Adipocyte (in vitro differentiated cells): ENCODE measurements at regions not wholly inside any gene's neighbourhood (a gene's known extent, or its start where the extent isn't known, plus 50 kb on each side); places are given as distances from the start of the nearest gene placed in this dataset.
"Not testable (repeated sequence)": the region's sequence is repeated elsewhere in the genome, so short reads cannot be mapped to it uniquely, and the experiment has no call there.

Source experiments
- DNase-seq: peaks from one replicate; pipeline ENCODE4 v3.0.0-alpha.2; 2015; ENCODE audit warnings: low read depth
- H3K27me3 ChIP-seq: replicated peaks from 2 replicates; pipeline ENCODE4 v1.7.0; 2013; ENCODE audit warnings: mild to moderate bottlenecking, low read length, moderate library complexity; ENCODE audit not compliant: control insufficient read depth, insufficient read depth
- H3K36me3 ChIP-seq: 2 replicates; pipeline ENCODE4 v1.7.0; 2013; ENCODE audit warnings: low read length, mild to moderate bottlenecking, moderate library complexity; ENCODE audit not compliant: control insufficient read depth, insufficient read depth, severe bottlenecking
- H3K4me1 ChIP-seq: 2 replicates; pipeline ENCODE4 v1.7.0; 2013; ENCODE audit warnings: mild to moderate bottlenecking, low read length, moderate library complexity; ENCODE audit not compliant: control insufficient read depth, insufficient read depth
- H3K4me3 ChIP-seq: 2 replicates; pipeline ENCODE4 v1.7.0; 2013; ENCODE audit warnings: mild to moderate bottlenecking, low read length, moderate library complexity
- H3K9ac ChIP-seq: 2 replicates; pipeline ENCODE4 v1.7.0; 2013; ENCODE audit warnings: mild to moderate bottlenecking, low read length, moderate library complexity
- H3K9me3 ChIP-seq: 2 replicates; pipeline ENCODE4 v1.7.0; 2013; ENCODE audit warnings: mild to moderate bottlenecking, low read length, moderate library complexity; ENCODE audit not compliant: control insufficient read depth

GRCh38 chr6:22135395-22135794 lies 161.4 kb downstream of the PRL start:
- H3K4me3 ChIP-seq: no peak overlapping the region
- no peaks in the 10 kb centered on the region for H3K36me3 ChIP-seq
- no peak for DNase-seq

GRCh38 chr6:22140736-22141135 lies 156.1 kb downstream of the PRL start:
- H3K9me3 ChIP-seq, DNase-seq, H3K4me3 ChIP-seq, H3K9ac ChIP-seq, H3K36me3 ChIP-seq, H3K27me3 ChIP-seq, H3K4me1 ChIP-seq: not testable (repeated sequence)

More at GRCh38 chr6:22135395-22135794, 161.4 kb downstream of the PRL start:
- H3K4me1 ChIP-seq: no peaks in the 10 kb centered on the region
- no peak overlapping the region for H3K9ac ChIP-seq
- peaks cover 12% of the 10 kb centered on the region for H3K9me3 ChIP-seq
- H3K27me3 ChIP-seq: no peaks in the 10 kb centered on the region

- Histone ChIP-seq H3K36me3 (no peaks in the 10 kb centered on the region), H3K4me1 (peaks cover 8% of the 10 kb centered on the region), H3K9me3 (no peaks in the 10 kb centered on the region), H3K4me3 (no peak overlapping the region), H3K27me3 (no peaks in the 10 kb centered on the region), H3K9ac (no peak overlapping the region)
- DNase-seq: no peak
These were observed 155.5 kb downstream of the PRL start for GRCh38 chr6:22141241-22141745.

GRCh38 chr6:22142856-22143255 lies 154.0 kb downstream of the PRL start:
- no peak for DNase-seq
- Histone ChIP-seq H3K4me3 (no peak overlapping the region), H3K9ac (no peak overlapping the region), H3K4me1 (peaks cover 12% of the 10 kb centered on the region), H3K9me3 (no peaks in the 10 kb centered on the region), H3K27me3 (no peaks in the 10 kb centered on the region), H3K36me3 (no peaks in the 10 kb centered on the region)

- peaks cover 26% of the 10 kb centered on the region for H3K4me1 ChIP-seq
- H3K9ac ChIP-seq: no peak overlapping the region
- H3K9me3 ChIP-seq: no peaks in the 10 kb centered on the region
- H3K27me3 ChIP-seq: no peaks in the 10 kb centered on the region
- DNase-seq: no peak
- H3K36me3 ChIP-seq: no peaks in the 10 kb centered on the region
- no peak overlapping the region for H3K4me3 ChIP-seq
These were observed 151.5 kb downstream of the PRL start for GRCh38 chr6:22145376-22145775.

DNA sequence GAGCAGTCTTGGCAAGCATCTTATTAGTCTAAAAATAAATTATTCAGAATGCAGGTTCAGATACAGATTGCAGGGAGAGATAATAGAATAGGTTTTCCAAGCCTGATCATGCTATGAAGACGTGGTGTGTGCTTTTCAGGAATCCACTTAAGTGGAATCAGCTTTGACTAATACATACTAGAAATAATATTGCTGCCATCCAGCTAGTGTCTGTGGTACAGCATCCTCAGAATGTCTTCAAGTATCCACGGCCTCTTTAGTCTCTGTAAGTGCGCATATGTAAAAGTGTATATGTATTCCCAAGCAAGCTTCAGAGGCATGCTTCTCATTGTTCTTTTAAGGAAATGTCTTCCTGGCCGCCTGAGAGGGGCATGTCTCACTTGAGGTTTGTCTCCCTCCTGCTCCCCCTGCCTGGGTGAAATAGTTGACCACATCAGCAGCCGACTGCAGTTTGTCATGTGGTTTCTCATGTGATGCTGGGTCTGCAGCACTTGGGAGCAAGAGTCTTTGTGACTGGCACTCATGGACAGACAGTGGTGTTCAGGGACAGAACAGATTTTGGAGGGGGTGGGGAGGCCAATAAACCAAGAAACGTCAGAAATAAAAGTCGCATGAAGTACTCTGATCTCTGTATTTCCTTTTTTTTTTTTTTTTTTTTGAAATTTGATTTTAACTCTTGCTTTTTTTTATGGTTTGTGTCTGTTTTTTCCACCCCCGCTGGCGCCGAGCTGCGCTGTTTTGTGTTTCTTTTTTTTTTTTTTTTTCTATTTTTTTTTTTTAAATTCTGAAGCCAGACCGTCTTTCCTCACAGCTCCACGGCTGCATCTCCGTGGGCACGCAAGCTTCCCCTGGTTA lies 150.8 kb downstream of the PRL start:
- H3K4me1 ChIP-seq: peaks cover 30% of the 10 kb centered on the region
- no peak overlapping the region for H3K9ac ChIP-seq
- peak overlapping the region; percentile 43 for H3K4me3 ChIP-seq
- H3K36me3 ChIP-seq: no peaks in the 10 kb centered on the region
- no peaks in the 10 kb centered on the region for H3K9me3 ChIP-seq
- no peaks in the 10 kb centered on the region for H3K27me3 ChIP-seq
- peak; percentile 52 for DNase-seq

DNA sequence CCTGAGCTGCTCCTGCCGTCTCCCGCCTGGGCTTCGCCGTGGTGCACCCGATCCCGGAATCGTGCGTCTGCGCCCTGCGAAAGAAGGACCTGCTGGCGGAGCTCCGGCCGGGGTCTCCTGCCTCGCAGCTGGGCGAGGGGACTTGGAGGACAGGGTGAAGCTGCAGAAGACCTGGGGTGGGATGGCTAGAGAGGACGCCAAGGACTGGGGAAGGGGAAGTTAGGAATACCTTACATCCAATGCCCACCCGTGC lies 150.2 kb downstream of the PRL start:
- H3K9me3 ChIP-seq: no peaks in the 10 kb centered on the region
- no peak for DNase-seq
- H3K9ac ChIP-seq: no peak overlapping the region
- no peaks in the 10 kb centered on the region for H3K27me3 ChIP-seq
- H3K36me3 ChIP-seq: no peaks in the 10 kb centered on the region
- H3K4me1 ChIP-seq: peaks cover 30% of the 10 kb centered on the region
- H3K4me3 ChIP-seq: peak overlapping the region; percentile 43

GRCh38 chr6:22146931-22147701 lies 149.7 kb downstream of the PRL start:
- Histone ChIP-seq H3K4me1 (peaks cover 30% of the 10 kb centered on the region), H3K9me3 (no peaks in the 10 kb centered on the region), H3K36me3 (no peaks in the 10 kb centered on the region), H3K9ac (peak overlapping the region; percentile 2), H3K4me3 (peak overlapping the region; percentile 43), H3K27me3 (no peaks in the 10 kb centered on the region)
- peak; percentile 10 for DNase-seq

- H3K27me3 ChIP-seq: no peaks in the 10 kb centered on the region
- no peaks in the 10 kb centered on the region for H3K36me3 ChIP-seq
- no peak overlapping the region for H3K4me3 ChIP-seq
- H3K4me1 ChIP-seq: peaks cover 30% of the 10 kb centered on the region
- H3K9me3 ChIP-seq: no peaks in the 10 kb centered on the region
- peak; percentile 88 for DNase-seq
- H3K9ac ChIP-seq: no peak overlapping the region
These were observed 148.7 kb downstream of the PRL start for GRCh38 chr6:22147921-22148776.

GRCh38 chr6:22149096-22149495 lies 147.7 kb downstream of the PRL start:
- Histone ChIP-seq H3K9me3 (no peaks in the 10 kb centered on the region), H3K4me3 (no peak overlapping the region), H3K27me3 (no peaks in the 10 kb centered on the region), H3K4me1 (peaks cover 30% of the 10 kb centered on the region), H3K9ac (no peak overlapping the region), H3K36me3 (no peaks in the 10 kb centered on the region)
- peak; percentile 11 for DNase-seq
